IPS DF 4.7 (cell line): ENCODE measurements at regions not wholly inside any gene's neighbourhood (a gene's known extent, or its start where the extent isn't known, plus 50 kb on each side); places are given as distances from the start of the nearest gene placed in this dataset.

Experiments
- DNase-seq: peaks from one replicate; pipeline ENCODE4 v3.0.0-alpha.2; 2013; ENCODE audit warnings: low spot score; ENCODE audit errors: extremely low read depth

DNA sequence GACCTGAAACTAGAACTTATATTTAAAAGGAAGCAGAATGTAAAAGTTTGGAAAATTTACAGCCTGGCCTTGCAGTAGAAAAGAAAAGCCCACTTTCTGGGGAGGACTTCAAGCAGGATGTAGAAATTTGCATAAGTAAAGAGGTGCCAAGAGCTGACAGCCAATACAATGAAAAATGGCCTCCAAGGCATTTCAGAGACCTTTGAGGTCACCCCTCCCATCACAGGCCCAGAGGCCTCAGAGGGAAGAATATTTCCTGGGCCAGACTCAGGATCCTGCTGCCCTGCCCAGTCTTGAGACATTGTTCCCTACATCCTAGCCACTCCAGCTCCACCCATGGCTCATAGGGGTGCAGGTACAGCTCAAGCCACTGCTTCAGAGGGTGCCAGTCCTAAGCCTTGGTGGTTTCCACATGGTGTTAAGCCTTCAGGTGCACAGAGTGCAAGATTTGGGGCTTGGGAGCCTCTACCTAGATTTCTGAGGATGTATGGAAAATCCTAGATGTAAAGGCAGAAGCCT lies 518.9 kb upstream of the INTU start:
- DNase-seq: no peak

DNA sequence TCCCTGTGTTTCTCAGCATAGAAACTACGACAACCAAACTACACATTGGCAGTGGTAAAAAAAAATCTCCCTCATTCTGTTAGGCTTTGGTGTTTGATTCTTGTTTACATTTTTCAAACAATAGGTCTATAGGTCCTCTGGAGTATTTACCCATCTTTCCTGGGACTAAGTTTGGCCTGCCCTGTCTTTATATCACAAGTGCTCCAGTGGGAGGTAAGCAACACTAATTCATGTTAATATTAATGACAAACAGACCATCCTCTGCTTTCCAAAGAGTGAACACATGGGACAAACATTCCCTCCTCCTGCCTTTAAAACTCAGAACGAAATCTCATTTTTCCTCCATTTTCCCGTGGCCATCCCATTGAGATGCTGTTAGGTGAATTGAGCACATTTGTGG lies 514.1 kb upstream of the INTU start:
- DNase-seq: no peak

DNA sequence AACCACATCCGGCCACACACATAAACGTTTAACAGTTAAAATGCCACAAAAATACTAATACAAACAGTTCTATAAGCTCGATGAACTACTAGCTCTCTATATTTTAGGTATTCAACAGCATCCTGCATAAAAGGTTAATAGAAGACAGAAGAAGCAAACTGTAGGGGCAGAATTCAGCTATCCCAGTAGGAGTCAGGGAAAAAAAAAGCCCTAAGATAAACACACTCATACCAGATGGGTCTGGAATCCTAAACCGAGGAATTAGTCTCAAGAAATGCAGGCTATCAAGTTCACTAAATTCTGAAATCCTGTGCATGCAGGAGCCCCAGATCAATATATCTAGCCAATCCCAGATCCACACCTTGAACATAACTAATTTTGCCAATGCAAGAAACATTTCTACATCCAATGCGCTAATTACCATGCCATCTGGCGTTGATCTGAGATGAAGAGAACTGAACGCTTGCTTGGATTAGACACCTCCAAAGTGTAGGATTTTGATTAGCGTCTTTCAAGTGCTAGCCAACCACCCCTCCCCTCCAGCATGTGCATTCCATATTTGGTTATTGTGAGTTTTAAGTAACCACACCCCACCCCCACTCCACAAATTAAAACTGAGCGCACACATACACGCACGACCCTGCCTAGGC lies 512.2 kb upstream of the INTU start:
- DNase-seq: no peak

DNA sequence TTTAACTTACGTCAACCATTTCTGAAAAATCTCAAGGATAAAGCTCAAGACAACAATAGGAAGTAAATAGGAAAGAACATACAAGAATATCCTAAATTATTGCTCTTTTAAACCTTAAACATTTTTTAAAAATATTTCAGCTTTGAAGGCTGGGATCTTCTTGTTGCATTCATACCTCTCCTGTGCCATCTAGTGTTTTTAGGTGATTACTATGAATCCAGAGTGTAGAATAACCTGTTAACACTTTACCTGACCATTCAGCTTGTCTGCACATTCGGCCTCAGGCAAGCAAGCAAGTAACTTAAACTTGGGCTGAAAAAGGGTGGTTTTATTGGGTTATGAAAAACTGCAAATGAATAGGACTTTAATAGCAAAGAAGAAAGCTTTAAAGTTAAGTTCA lies 507.8 kb upstream of the INTU start:
- no peak for DNase-seq

DNA sequence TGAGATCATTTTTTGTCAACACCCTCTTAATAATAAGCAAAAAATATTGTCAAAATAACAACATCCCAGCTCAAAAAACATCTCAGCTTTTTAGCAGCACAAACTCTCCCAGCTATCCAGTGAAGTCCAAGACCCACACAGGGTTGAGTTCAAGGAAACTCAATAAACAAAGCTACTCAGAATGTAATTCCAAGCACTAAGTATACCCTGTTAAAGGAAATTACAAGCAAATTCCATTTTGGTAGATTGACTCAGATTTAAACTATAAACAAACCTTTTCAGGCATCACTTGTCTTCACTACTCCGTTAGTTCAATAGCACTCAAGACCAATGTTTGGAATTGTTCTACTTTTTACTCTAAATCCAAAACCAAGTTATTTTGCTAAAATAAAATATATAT lies 506.0 kb upstream of the INTU start:
- DNase-seq: no peak

DNA sequence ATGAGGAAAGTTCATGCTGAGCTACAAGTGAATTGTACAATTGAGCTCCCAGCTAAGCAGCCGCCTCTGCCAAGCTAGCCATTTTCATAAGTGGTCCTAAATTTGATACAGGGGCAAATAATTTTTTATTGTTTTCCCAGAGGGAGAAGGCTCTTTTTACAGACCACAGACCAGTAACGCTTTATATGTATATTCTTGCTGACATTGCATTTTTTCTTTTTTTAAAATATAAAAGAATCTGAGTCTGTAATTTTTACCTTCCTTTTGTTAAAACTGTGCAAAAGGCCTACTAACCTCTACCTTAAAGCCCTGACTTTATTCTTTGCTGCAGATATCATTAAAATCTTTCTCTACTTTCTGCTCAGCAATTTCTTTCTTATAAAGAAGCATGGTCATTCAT lies 501.2 kb upstream of the INTU start:
- DNase-seq: no peak

DNA sequence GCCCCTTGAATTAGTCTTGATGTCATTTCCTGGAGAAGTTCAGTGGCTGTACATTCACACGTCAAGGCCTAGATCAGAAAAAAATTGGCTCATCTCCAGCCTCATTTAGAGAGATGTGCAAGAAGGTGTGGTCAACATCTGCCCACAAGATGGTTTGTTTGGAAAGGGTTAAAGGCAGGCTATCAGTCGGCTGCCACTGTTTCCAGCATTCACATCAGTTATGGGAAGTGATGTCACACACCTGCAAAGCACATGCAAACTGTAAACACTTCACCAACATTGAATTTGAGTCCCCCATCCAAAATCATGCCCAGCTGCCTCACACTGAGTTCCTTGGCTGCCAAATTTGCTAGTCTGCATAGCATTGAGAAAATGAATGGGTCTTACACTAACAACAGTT lies 498.3 kb upstream of the INTU start:
- no peak for DNase-seq

DNA sequence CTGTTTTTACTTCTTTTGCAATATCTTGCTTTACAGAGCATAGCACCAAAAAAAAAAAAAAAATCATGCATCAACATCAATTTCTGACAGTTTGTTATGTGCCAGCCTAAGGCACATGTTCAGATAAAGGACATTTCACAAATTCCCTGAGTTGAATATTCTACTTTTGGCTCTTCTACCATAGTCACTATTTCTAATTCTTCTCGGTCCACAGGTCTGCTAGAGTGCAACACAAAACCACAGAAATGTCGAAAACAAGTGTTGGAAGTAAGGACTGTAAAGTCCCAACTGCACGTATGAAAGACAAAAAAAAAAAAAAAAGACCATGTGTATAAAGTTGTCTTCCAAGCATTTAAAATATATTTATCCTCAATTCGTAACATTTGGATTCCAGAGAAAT lies 494.2 kb upstream of the INTU start:
- DNase-seq: no peak

DNA sequence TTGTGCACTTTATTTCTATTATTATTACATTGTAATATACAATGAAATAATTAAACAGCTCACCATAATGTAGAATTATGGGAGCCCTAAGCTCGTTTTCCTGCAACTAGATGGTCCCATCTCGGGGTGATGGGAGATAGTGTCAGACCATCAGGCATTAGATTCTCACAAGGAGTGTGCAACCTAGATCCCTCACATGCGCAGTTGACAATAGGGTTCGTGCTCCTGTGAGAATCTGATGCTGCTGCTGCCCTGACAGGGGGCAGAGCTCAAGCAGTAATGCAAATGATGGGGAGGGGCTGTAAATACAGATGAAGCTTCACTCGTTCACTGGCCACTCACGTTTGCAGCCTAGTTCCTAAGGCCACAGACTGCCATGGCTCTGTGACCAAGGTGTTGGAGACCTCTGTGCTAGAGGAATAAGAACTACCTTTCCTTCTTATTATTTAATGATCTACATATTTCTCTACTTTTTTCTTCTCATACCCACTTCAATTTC lies 492.9 kb upstream of the INTU start:
- DNase-seq: no peak

DNA sequence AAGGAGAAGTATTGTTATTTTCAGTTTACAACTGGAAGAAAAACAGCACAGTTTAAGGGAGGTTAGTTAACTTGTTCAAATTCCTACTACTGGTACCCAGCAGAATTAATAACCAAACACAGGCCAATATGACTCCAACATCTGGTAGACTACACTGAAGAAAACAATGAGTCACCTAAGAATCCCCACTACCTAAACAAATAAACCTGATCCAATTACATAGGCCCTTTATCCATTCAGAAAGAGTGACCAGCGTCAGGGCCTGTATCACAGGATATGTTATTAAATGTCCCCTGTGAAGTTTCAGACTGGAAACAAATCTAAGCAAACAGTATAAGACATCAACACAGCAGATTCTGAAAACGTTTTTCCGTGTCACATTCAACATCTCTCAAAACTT lies 492.5 kb upstream of the INTU start:
- no peak for DNase-seq

DNA sequence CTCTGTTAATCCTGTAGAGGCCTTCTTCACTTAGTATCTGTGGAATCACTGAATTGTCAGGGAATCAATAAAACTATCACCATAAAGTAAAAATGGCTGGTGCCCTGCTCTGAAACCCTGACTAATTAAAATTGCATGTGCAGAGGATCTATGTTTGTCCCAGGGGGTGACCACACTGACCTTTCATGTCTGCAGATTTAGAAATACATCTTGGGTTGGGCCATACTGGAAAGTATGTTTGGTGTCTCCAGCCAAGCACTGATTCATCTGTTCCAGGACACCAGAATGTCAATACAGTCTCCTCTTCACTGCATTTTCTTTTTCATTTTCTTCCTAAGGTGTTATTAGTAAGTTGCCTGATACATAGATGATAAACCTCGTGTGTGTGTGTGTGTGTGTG lies 490.9 kb upstream of the INTU start:
- no peak for DNase-seq

DNA sequence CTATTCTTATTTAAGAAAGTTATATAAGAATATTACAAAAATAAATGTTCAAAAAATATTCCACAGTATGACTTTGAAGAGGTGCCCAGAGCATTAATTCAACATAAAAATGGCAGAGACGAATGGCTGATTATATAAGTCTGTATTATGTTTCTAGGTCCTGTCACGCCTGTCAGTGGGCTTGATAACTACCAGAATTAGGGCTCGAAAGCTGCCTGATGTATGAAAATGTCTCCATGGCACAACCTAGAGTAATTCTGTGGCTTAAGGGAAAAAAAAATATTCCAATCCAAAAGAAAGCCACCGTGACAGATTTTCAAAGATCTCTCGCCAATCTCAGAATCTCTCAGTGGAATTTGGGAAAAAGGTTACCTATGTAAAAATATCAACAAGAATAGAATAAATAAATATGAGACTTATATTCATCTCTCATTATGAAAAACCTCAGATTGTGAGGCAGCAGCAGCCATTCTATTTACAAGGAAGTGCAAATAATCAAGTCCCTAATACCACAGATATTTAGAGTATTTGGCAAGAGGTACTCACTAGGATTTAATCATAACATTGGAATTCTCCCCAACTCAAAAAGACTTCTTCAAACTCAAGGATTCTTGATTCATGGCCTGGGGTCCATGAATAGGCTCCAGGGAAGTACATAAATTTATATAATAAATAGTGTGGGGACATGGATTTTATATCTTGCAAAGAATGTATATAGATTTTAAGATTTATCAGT lies 489.1 kb upstream of the INTU start:
- no peak for DNase-seq

DNA sequence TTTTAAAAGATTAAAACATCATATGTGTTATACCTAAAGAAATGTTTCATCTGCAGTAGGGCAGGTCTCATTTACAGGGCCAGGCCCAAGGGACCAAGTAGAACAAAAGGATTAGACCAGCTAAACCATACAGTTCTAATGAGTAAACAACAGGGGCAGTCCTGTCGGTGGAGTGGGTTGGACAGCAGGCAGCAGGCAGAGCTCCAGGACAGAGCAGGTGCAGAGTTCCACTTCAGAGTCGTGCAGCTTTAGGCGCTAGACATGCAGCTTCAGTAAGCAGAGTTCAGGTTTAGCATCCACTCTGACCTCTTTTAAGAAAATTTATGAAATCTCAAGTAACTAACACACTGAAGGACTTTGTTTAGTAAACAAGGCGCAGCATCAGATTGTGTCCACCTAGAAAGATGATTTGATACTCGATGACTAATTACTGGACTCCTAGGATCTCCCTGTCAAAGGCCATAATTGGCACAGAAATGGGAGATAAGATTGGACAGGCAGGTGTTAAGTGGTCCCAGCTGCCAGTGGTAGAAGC lies 487.7 kb upstream of the INTU start:
- no peak for DNase-seq

DNA sequence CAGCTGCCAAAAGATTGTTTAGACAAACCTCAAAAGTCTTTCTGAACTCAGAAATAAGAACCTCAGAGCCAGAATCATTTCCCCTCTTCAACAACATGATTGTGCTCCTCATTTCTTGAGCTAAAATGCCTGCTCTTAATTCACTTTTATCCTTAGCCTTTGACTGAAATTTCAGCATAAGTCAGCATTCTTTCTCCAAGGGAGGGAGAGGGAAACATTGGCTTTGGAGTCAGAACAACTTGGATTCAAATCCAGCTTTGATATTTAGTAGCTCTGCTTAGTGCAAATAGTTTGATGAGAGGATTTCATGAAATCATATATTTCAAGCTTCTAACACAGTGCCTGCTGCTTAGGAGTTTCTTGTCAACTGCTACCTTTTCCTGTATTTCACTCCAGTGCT lies 484.6 kb upstream of the INTU start:
- DNase-seq: no peak

DNA sequence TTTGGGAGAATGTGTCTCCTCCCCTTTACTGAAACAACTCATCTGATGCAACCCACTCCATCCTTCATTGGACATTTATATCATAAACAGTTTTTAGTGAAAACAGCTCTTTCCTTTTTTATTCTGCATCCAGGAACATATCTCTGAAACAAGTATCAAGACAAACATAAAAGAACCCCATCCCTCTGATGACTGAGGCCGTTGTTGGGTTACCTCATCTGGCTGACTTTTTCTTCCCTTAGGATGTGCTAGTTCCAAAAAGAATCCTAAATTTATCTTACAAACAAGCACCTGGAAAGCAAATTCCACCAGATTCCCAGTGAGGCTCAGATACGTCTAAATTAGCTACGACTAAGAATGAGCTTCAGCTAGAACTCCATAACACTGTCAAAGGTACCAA lies 483.7 kb upstream of the INTU start:
- DNase-seq: no peak

DNA sequence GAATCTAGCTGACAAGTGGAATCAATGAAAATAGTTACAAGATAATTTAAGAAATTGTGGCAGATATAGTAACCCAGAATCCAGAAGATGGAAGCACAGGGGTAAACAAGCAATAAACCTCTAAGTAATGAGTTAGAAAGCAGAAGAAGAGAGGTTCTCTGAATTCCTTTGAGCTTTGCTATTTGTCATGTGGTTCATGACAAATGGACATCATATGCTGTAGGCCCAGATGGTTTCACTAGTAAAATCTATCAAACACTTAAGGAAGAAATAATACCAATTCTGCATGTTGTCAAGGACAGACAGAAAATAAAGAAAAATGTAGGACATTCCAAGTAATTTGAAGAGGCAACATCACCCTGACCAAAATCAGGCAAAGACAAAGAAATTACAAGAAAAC lies 480.8 kb upstream of the INTU start:
- no peak for DNase-seq

DNA sequence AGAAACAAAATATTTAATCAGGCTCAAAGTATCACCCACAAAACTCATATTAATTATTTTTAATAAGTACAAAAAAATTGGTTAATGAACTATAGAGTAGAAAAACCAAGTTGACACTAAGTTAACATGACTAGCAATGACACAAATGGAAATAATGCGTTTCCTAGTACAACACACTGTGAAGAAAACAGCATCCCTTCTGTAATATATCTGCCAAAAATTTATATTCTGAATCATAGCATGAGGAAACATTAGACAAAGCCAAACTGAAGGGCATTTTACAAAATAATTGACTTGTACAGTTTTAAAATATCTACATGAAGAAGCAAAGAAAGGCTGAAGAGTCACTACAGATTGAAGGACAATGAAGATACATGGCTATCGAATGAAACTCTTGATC lies 477.6 kb upstream of the INTU start:
- no peak for DNase-seq

DNA sequence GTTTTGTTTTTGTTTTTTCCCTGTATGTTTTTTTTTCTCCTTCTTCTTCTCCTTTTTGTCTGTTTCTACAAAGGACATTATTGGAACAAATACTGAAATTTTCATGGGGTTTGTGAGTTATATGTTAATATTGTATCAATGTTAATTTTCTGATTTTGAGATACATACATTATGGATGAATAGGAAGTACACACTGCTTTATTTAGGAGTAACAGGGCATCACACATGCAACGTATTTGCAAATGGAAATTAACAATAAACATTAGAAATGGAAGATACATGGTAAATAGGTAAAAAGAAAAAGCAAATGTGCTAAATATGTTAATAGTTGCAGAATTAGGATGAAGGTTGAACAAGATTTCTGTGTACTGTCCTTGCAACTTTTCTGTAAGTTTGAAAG lies 477.2 kb upstream of the INTU start:
- DNase-seq: no peak

DNA sequence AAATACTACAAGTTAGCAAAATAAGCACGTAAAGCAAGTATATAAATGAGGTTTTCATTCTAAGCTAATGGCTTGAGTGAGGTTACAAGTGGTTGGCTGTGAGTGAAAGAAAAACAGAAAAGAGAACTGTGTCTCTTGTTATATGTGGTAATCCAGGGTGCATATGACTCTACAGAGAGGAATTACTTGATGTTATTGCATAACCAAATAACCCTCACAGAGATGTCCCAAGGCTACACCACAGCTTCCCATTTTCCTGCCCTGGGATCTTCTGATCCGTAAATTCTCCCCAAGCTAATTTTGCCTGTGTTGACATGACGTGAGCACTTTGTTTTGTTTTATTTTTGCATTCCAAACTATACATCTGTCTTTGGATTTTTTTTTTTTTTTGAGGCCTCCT lies 470.0 kb upstream of the INTU start:
- DNase-seq: no peak

DNA sequence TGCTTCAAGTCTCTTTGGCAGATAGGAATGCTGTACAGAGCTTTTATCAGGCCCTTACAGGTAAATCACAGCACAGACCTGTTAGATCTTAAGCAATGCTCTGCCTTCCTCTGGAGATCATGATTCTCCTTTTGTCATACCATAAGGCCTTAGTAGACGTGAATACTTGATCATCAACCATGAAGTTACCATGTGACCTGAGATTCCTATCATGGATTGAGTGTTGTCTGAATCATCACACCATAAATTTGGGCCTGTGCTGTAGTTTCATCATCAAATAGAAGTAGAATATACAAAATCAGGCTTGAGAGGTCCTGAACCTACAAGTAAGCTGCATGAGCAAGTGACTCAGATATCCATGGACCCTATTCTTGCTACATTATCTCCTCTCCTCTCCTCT lies 466.8 kb upstream of the INTU start:
- no peak for DNase-seq

DNA sequence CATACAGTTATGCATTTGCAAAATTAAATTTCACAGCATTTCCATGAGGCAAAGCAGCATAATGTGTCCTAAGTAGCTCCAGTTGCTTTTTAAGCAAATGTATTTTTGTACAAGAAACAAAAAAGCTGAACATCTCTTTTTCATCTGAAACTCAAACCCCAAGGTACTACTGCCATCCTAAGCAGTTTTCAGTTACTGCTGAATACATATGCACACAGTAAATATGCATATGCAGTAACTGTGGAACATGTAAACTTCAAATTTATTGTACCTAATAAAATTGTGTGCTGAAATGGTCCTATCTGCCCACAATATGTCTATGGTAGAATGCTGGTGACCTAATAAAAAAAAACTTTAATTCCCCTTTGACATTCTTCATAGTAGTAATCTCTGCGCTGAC lies 458.6 kb upstream of the INTU start:
- no peak for DNase-seq

DNA sequence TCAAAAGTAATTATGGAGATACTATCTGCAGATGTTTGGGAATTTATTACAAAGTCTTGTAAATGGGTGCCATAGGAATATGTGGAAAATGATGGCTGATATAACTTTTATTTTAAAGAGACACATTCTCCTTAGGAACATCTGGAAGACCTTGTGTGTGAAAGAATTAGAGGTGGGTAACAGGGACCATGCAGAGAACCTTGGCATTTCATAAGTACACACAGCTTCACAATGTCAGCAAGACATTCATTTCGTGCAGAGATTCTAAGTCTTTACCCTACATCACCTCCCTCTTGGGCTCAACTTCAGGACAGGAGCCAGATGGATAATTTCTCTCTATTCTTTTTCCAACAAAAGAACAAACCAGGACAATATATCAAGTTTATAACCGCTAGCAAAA lies 458.1 kb upstream of the INTU start:
- DNase-seq: no peak
